ENCODE measurements at regions not wholly inside any gene's neighbourhood (a gene's known extent, or its start where the extent isn't known, plus 50 kb on each side); places are given as distances from the start of the nearest gene placed in this dataset.
A peak's percentile ranks its signal among the peaks of the same experiment; 100 is the strongest.
"Not testable (repeated sequence)": the region's sequence is repeated elsewhere in the genome, so short reads cannot be mapped to it uniquely, and the experiment has no call there.

DNA sequence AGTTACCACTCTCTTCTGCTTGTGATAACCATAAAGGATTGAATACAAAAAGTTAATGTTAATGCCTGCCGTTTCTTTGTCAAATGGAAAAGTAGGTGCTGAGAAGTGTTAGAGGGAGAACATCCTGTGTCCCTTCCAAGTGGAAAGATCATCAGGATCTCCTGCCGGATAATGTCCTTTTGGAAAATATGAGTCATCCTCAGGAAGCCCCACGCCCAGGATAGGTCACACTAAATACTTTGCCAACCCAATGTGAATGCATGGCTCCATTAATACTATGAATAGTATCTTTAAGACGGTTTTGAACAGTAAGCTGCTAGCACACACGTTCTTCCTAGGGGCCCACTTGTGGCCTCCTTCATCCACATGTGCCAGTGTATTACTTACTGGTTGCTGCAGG lies 279.5 kb downstream of the ZNF326 start:
- no peak for DNase-seq

- peak in 1 of 6 experiments; percentile 2 for DNase-seq
Measured at GRCh38 chr1:90273241-90273774, 278.4 kb downstream of the ZNF326 start.

- DNase-seq: no peak
Measured at GRCh38 chr1:90262791-90263190, 267.9 kb downstream of the ZNF326 start.

GRCh38 chr1:90262286-90262685 lies 267.4 kb downstream of the ZNF326 start:
- DNase-seq: no peak

DNA sequence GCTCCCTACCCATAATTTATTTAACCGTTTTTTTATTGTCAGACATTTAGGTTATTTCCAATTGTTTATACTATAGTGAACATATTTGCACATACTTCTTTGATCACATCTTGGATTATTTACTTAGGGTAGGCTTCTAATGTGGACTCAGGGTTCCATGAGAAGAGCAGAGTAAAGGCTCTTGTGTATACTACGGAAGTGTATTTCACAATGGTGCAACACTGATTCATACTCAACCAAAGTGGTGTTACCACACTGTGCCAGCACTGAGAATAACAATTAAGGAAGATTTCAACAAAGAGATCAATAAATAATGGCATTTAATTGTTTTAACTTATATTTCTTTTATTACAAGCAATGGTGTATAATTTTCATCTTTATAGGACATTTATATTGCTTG lies 251.2 kb downstream of the ZNF326 start:
- DNase-seq: no peak

DNA sequence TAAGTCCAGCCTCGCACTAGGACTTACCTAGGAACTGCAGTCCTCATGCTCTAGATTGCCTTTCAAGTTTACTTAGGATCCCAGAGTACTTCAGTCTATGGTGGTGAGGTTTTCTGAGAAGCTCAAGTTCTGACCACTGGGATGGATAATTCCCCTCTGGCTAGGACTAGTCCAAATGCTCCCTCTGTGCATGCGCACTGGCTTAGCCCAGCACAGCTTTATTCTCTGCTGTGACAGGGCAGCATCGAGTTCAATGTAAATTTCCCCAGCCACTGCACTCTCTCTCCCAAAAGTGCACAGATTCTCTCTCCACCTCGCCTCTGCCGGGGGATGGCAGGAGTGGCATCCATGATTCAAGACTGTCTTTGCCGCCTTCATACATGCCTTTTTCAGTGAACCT lies 241.6 kb downstream of the ZNF326 start:
- no peak for DNase-seq

DNA sequence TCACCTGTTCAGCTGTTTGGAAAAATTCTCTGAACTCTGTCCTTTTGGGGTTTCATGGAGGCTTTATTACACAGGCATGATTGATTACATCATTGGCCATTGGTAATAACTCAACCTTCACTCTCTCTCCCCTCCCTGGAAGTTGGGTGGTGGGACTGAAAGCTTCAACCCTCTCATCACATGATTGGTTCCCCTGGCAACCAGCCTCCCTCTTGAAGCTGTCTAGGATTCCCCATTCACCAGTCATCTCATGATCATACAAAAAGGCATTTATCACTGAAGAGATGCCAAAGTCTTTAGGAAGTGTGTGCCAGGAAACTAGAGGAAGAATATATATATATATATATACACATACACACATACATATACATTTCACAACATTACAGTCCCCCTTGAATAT lies 228.5 kb downstream of the ZNF326 start:
- no peak for DNase-seq

DNA sequence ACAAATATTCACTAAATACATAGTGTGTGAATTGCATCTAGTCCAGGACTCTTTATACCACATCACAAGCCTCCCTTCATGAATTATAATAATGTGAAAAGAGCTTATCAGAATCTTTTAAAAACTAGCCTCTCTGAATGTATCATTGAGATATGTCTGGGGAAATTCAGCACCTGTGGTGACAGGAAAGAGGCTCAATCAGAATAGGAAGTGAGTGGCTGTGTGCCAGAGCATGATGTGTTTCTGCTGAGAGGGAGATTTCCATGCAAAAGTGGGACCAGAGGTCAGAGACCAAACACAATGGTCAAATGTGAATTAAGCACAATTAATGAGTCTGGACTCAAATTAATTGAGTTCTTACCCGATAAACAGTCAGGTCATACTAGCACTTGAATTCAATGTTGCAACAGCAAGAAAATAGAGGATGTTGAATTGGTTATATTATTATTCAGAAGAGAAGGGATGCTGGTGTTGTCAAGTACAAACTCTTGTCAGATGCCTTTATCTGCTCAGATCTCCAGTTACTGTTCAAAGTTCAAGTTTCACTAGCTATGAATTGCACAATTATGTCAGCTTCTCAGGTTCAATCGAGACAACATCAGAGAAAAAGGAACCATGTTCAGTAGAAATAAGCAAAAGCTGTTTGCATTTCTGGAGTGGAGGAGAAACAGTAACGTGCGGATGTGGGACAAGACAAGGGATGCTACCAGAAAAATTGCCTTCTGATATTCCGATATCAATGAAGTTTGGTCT lies 226.2 kb downstream of the ZNF326 start:
- DNase-seq: no peak

DNA sequence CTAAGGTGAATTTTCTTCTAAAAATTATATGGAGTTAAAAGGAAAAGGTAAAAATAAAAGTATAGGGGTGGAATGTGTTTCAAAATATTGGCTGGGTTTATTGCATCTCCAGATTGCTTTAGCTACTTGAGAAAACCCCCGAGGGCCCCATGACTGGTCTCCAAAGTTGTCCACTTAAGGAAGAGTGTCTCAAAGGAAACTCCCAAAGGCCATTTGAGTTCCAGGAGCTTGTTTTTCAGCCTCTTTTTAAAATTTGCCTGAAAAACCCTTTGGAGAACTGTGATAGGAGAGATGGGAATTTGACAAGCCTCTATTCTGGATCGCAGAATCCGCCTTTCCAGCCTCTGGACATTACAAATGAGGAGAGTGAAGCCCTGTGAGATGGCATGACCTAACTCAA lies 225.6 kb downstream of the ZNF326 start:
- no peak for DNase-seq

DNA sequence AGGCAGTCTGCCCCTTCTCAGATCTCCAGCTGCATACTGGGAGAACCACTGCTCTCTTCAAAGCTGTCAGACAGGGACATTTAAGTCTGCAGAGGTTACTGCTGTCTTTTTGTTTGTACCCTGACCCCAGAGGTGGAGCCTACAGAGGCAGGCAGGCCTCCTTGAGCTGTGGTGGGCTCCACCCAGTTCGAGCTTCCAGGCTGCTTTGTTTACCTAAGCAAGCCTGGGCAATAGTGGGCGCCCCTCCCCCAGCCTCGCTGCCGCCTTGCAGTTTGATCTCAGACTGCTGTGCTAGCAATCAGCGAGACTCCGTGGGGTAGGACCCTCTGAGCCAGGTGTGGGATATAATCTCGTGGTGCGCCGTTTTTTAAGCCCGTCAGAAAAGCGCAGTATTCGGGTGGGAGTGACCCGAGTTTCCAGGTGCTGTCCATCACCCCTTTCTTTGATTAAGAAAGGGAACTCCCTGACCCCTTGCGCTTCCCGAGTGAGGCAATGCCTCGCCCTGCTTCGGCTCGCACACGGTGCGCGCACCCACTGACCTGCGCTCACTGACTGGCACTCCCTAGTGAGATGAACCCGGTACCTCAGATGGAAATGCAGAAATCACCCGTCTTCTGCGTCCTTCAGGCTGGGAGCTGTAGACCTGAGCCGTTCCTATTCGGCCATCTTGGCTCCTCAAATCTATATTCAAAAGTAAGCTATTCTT lies 224.4 kb downstream of the ZNF326 start:
- DNase-seq: not testable (repeated sequence)

- no peak for DNase-seq
Measured at GRCh38 chr1:90210633-90211491, 216.0 kb downstream of the ZNF326 start.

DNA sequence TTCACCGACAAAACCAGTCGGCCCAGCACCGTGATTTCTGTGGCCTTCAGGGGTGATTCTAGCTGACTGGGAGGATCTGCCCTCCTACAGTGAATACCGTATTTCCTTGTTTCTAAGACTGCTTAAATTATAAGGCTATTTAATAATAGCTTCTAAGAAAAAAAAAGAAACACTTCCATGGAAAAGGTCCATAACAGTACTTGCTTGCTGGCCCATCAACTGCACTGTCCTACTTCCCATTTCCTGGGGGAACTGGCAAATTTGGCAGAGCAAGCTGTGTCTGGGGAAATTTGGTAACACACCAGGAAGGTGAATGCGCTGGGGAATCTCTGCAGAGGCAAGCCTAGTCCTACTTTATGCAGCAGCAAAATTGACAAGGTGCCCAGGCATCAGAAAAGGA lies 214.0 kb downstream of the ZNF326 start:
- no peak for DNase-seq

- no peak for DNase-seq
Measured at GRCh38 chr1:90206260-90206659, 211.3 kb downstream of the ZNF326 start.

GRCh38 chr1:90204780-90205179 lies 209.9 kb downstream of the ZNF326 start:
- DNase-seq: no peak

- DNase-seq: no peak
Measured at GRCh38 chr1:90204023-90204590, 209.2 kb downstream of the ZNF326 start.

GRCh38 chr1:90201467-90202358 lies 206.8 kb downstream of the ZNF326 start:
- no peak for DNase-seq

DNA sequence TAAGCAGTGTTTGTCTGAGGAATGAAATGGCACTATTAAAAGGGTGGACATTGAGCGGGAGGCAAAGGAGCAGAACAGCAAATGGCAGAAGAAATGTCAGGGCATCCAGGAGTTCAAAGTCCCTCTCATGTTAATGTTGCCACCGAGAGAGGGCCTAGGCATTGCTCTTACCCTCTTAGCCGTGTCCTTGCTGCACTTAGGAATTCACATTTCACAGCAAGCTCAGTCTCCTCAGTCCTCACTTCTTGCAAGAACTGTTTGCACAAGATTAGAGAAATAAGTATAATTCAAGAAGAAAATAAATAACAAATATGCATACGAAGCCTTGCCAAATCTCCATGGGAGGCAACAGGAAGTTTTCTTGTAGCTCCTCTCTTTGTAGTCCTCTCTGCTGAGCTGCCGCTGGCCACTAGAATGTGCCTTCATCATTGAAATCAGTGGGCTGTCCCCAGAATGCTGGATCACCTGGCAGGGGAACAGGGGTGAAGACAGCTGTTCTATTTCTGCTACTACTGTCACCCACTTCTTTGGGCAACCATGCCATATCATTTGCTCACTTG lies 205.8 kb downstream of the ZNF326 start:
- DNase-seq: no peak

GRCh38 chr1:90198616-90199332 lies 203.9 kb downstream of the ZNF326 start:
- no peak for DNase-seq

GRCh38 chr1:90193116-90193515 lies 198.2 kb downstream of the ZNF326 start:
- no peak for DNase-seq

- no peak for DNase-seq
Measured at GRCh38 chr1:90192408-90192807, 197.5 kb downstream of the ZNF326 start.

- DNase-seq: no peak
Measured at GRCh38 chr1:90190523-90190922, 195.6 kb downstream of the ZNF326 start.

All from stimulated activated naive CD4-positive, alpha-beta T cell (primary cell).